HEK293 (cell line): ENCODE measurements at regions not wholly inside any gene's neighbourhood (a gene's known extent, or its start where the extent isn't known, plus 50 kb on each side); places are given as distances from the start of the nearest gene placed in this dataset.

Source experiments
- CTCF ChIA-PET: fragments of 350-600 bp; formaldehyde crosslinking; extraction: SDS; loops from one replicate; lab custom pipeline; 2021; ENCODE audit warnings: antibody characterized with exemption; lab: Yijun Ruan, JAX
- POLR2A ChIA-PET: fragments of 300-600 bp; formaldehyde crosslinking; extraction: SDS; loops from one replicate; lab custom pipeline; 2020; ENCODE audit warnings: antibody characterized with exemption, inconsistent platforms; lab: Yijun Ruan, JAX
- H3K27ac ChIP-seq: fragments of 200-500 bp; sonication (Bioruptor generic); 2 replicates; pipeline ENCODE4 v1.5.1; 2014; ENCODE audit warnings: low read depth, low read length, control low read depth, inconsistent platforms; ENCODE audit errors: extremely low read depth
- H3K36me3 ChIP-seq, 2 experiments: fragments of 200-500 bp in 1 of 2; sonication (Bioruptor generic) in 1 of 2; 1 replicate in 1 of 2; 2 replicates in 1 of 2; pipeline ENCODE4 v1.5.1; 2014 to 2017; ENCODE audit warnings: inconsistent platforms in 2 of 2, low read length in 2 of 2; ENCODE audit not compliant: control insufficient read depth in 2 of 2, insufficient read depth in 1 of 2
- H3K4me1 ChIP-seq: fragments of 200-500 bp; sonication (Bioruptor generic); 2 replicates; pipeline ENCODE4 v1.5.1; 2014; ENCODE audit warnings: mild to moderate bottlenecking, low read length, inconsistent platforms; ENCODE audit not compliant: control insufficient read depth, insufficient read depth
- H3K4me3 ChIP-seq: 2 replicates; pipeline ENCODE4 v1.5.1; 2011; ENCODE audit warnings: low read depth, mild to moderate bottlenecking, control low read depth, low read length, moderate library complexity
- H3K9me3 ChIP-seq: fragments of 200-500 bp; sonication (Bioruptor generic); 2 replicates; pipeline ENCODE4 v1.5.1; 2014; ENCODE audit warnings: low read depth, low read length, inconsistent platforms; ENCODE audit not compliant: control insufficient read depth, insufficient read depth
- HOXD13 ChIP-seq: sonication (generic); formaldehyde crosslinking; IDR thresholded peaks from 2 replicates; pipeline ENCODE4 v1.8.0; 2022; ENCODE audit warnings: missing genetic modification reagents, borderline replicate concordance
- SP2 ChIP-seq: fragments of 450-650 bp; formaldehyde crosslinking; IDR thresholded peaks from 2 replicates; pipeline ENCODE4 v1.5.1; 2016; ENCODE audit warnings: missing biosample characterization, missing genetic modification characterization
- SP3 ChIP-seq: fragments of 450-650 bp; formaldehyde crosslinking; IDR thresholded peaks from 2 replicates; pipeline ENCODE4 v1.5.1; 2016; ENCODE audit warnings: missing biosample characterization, missing genetic modification characterization
- TSHZ1 ChIP-seq: fragments of 450-650 bp; formaldehyde crosslinking; IDR thresholded peaks from 2 replicates; pipeline ENCODE4 v1.5.1; 2016; ENCODE audit warnings: missing biosample characterization, missing genetic modification characterization, borderline replicate concordance
- ZBTB6 ChIP-seq: fragments of 450-650 bp; formaldehyde crosslinking; IDR thresholded peaks from 2 replicates; pipeline ENCODE4 v1.5.1; 2017; ENCODE audit warnings: missing biosample characterization, missing genetic modification characterization
- ZNF157 ChIP-seq: fragments of 450-650 bp; formaldehyde crosslinking; IDR thresholded peaks from 2 replicates; pipeline ENCODE4 v1.5.1; 2016; ENCODE audit warnings: missing biosample characterization, missing genetic modification characterization
- ZNF16 ChIP-seq: fragments of 450-650 bp; formaldehyde crosslinking; IDR thresholded peaks from 2 replicates; pipeline ENCODE4 v1.5.1; 2016; ENCODE audit warnings: low read depth, missing biosample characterization, missing genetic modification characterization
- ZNF26 ChIP-seq: fragments of 450-650 bp; formaldehyde crosslinking; IDR thresholded peaks from 2 replicates; pipeline ENCODE4 v1.5.1; 2016; ENCODE audit warnings: missing biosample characterization, missing genetic modification characterization
- ZNF280D ChIP-seq: fragments of 450-650 bp; formaldehyde crosslinking; IDR thresholded peaks from 2 replicates; pipeline ENCODE4 v1.5.1; 2016; ENCODE audit warnings: missing biosample characterization, missing genetic modification characterization
- ZNF302 ChIP-seq: fragments of 450-650 bp; formaldehyde crosslinking; IDR thresholded peaks from 2 replicates; pipeline ENCODE4 v1.5.1; 2016; ENCODE audit warnings: missing biosample characterization, missing genetic modification characterization, low read depth
- ZNF362 ChIP-seq: fragments of 450-650 bp; formaldehyde crosslinking; IDR thresholded peaks from 2 replicates; pipeline ENCODE4 v1.5.1; 2016; ENCODE audit warnings: missing biosample characterization, missing genetic modification characterization
- ZNF37A ChIP-seq: fragments of 450-650 bp; IDR thresholded peaks from 2 replicates; pipeline ENCODE4 v1.5.1; 2018; ENCODE audit warnings: missing biosample characterization, missing genetic modification characterization
- ZNF423 ChIP-seq: fragments of 450-650 bp; formaldehyde crosslinking; IDR thresholded peaks from 2 replicates; pipeline ENCODE4 v1.5.1; 2016; ENCODE audit warnings: missing biosample characterization, missing genetic modification characterization
- ZNF510 ChIP-seq: fragments of 450-650 bp; formaldehyde crosslinking; IDR thresholded peaks from 2 replicates; pipeline ENCODE4 v1.5.1; 2018; ENCODE audit warnings: mild to moderate bottlenecking, missing genetic modification characterization, missing biosample characterization; ENCODE audit not compliant: insufficient replicate concordance
- ZNF548 ChIP-seq: fragments of 450-650 bp; formaldehyde crosslinking; IDR thresholded peaks from 2 replicates; pipeline ENCODE4 v1.5.1; 2016; ENCODE audit warnings: missing biosample characterization, missing genetic modification characterization
- ZNF664 ChIP-seq: fragments of 450-650 bp; formaldehyde crosslinking; IDR thresholded peaks from 2 replicates; pipeline ENCODE4 v1.5.1; 2016; ENCODE audit warnings: missing biosample characterization, missing genetic modification characterization
- ZNF777 ChIP-seq: fragments of 450-650 bp; formaldehyde crosslinking; IDR thresholded peaks from 2 replicates; pipeline ENCODE4 v1.5.1; 2017; ENCODE audit warnings: missing biosample characterization, missing genetic modification characterization, borderline replicate concordance
- ZSCAN30 ChIP-seq: fragments of 450-650 bp; IDR thresholded peaks from 2 replicates; pipeline ENCODE4 v1.5.1; 2018; ENCODE audit warnings: missing biosample characterization, mild to moderate bottlenecking, missing genetic modification characterization, moderate library complexity

GRCh38 chr11:87740968-87741367 is 434.3 kb downstream of the RAB38 start (continued):
- TF ChIP-seq ZSCAN30 (tag by site-specific recombination) = no peak
- no peak for TF ChIP-seq TSHZ1 (tag by site-specific recombination)
- TF ChIP-seq HOXD13 (CRISPR knock-in tag) = no peak
- no peak for TF ChIP-seq ZNF157 (tag by site-specific recombination)

- TF ChIP-seq ZNF548 (tag by site-specific recombination) (no peak), ZNF777 (tag by site-specific recombination) (no peak), ZNF664 (tag by site-specific recombination) (no peak), ZNF423 (tag by site-specific recombination) (no peak), ZNF37A (tag by site-specific recombination) (no peak), ZBTB6 (tag by site-specific recombination) (no peak), SP3 (tag by site-specific recombination) (no peak), ZNF26 (tag by site-specific recombination) (no peak), ZNF280D (tag by site-specific recombination) (no peak), ZNF16 (tag by site-specific recombination) (no peak), ZNF510 (tag by site-specific recombination) (no peak), SP2 (no peak), ZNF362 (tag by site-specific recombination) (no peak), ZNF302 (tag by site-specific recombination) (no peak)
- TF ChIP-seq, all 188 proteins: peak for 0
- Histone ChIP-seq H3K4me1 (no peaks in the 10 kb centered on the region), H3K36me3 (no peaks in the 10 kb centered on the region), H3K9me3 (no peaks in the 10 kb centered on the region), H3K4me3 (no peak overlapping the region), H3K27ac (no peak overlapping the region)
- ChIA-PET POLR2A (no interaction called here), CTCF (no interaction called here)
Observed at GRCh38 chr11:87740451-87740850, 434.8 kb downstream of the RAB38 start.
